ENCODE measurements at regions not wholly inside any gene's neighbourhood (a gene's known extent, or its start where the extent isn't known, plus 50 kb on each side); places are given as distances from the start of the nearest gene placed in this dataset.

DNA sequence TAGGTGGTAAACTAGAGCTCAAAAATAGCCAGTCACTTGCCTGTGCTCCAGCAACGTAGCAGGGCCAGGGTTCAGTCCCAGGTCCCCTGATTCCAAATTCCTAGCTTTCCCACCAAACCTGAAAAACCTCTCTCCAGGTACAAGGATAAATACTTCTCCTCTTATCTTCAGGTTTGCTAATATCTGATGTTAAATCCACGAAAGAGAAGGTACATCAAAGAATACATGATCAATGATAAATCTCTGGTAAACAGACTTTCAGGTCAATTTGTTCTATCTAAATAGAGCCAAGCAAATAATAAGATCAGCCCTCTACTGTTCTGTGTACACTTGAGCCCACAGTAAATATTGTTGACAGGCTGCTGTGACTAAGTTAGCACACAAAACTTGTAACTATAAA is 52.1 kb upstream of the AKT3 start:
- Histone ChIP-seq H4K5ac (ENCODE audit: insufficient read length, low read depth, low read length) (no peak overlapping the region), H3K4me1 (replicated peaks in 1 of 4; ENCODE audit: control insufficient read depth in 3 of 4, insufficient read depth in 4 of 4, low read length in 3 of 4) (no peaks in the 10 kb centered on the region), H4K91ac (replicated peaks; ENCODE audit: insufficient read length, low read length) (no peak overlapping the region), H3K14ac (ENCODE audit: insufficient read length) (no peak overlapping the region), H2AFZ (ENCODE audit: low read length) (no peak overlapping the region), H4K20me1 (replicated peaks in 1 of 2; ENCODE audit: control insufficient read depth in 1 of 2, insufficient read depth in 2 of 2, low read length in 2 of 2) (no peaks in the 10 kb centered on the region), H3K79me2 (ENCODE audit: control insufficient read depth in 1 of 2, insufficient read depth in 2 of 2, low read length in 2 of 2) (no peaks in the 10 kb centered on the region), H3K27ac (ENCODE audit: low read depth, low read length) (no peak overlapping the region), H2BK120ac (replicated peaks; ENCODE audit: low read depth, low read length) (no peak overlapping the region), H3K56ac (replicated peaks; ENCODE audit: insufficient read length, low read depth, low read length) (no peak overlapping the region), H2BK12ac (ENCODE audit: low read depth, low read length) (no peak overlapping the region), H2AK5ac (ENCODE audit: low read depth, low read length) (no peak overlapping the region), H2BK15ac (ENCODE audit: low read length) (no peak overlapping the region), H3K18ac (ENCODE audit: extremely low read depth, low read length) (no peak overlapping the region), H3K23ac (ENCODE audit: insufficient read length) (no peak overlapping the region), H3K79me1 (ENCODE audit: low read depth, low read length) (no peaks in the 10 kb centered on the region), H2BK20ac (ENCODE audit: low read length) (no peak overlapping the region), H2BK5ac (ENCODE audit: low read depth, low read length) (no peak overlapping the region), H3K9me3 (ENCODE audit: insufficient read depth in 2 of 2, low read depth in 1 of 2, low read length in 1 of 2) (no peaks in the 10 kb centered on the region), H4K8ac (ENCODE audit: extremely low read depth, insufficient read depth, low read length) (no peak overlapping the region), H3K36me3 (ENCODE audit: control insufficient read depth in 2 of 4, insufficient read depth in 4 of 4, low read length in 3 of 4) (no peaks in the 10 kb centered on the region), H3K23me2 (ENCODE audit: low read depth, low read length) (no peaks in the 10 kb centered on the region), H3K4me3 (ENCODE audit: extremely low read depth in 1 of 4, insufficient read depth in 2 of 4, low read depth in 3 of 4, low read length in 4 of 4) (no peak overlapping the region), H3K4ac (replicated peaks; ENCODE audit: insufficient read length, low read depth, low read length) (no peak overlapping the region), H3K27me3 (replicated peaks in 1 of 4; ENCODE audit: control insufficient read depth in 3 of 4, extremely low read depth in 1 of 4, insufficient read depth in 3 of 4, low read length in 3 of 4) (no peaks in the 10 kb centered on the region), H3K9ac (replicated peaks in 1 of 4; ENCODE audit: extremely low read depth in 1 of 4, low read depth in 3 of 4, low read length in 3 of 4) (no peak overlapping the region), H3K4me2 (ENCODE audit: insufficient read depth in 1 of 2, low read depth in 2 of 2, low read length in 2 of 2) (no peak overlapping the region)
- FAIRE-seq (no peak), DNase-seq (ENCODE audit: low read depth in 1 of 2, low spot score in 2 of 2) (peak in 1 of 2 experiments; percentile 13)
- CTCF ChIA-PET (ENCODE audit: partially characterized antibody), result interaction anchor here (0.6 to 1.6 kb wide), 3 partner anchors 23 to 725 kb away, joined by 3 to 4 read pairs (median 3); no protein-coding TSS in a partner anchor
- 68% methylated on average over 2 of the region's 2 CpGs; no CpG with 5 or more reads in 1 of the 2 experiments for WGBS, 2 experiments (ENCODE audit: extremely low coverage in 1 of 2, insufficient coverage in 1 of 2, insufficient read length in 1 of 2, insufficient replicate concordance in 2 of 2, low coverage in 1 of 2, low lambda C conversion rate in 2 of 2, missing lambda C conversion rate in 1 of 2)
- POLR2A ChIA-PET (ENCODE audit: partially characterized antibody), result no interaction called here
- no peak for TF ChIP-seq USF2 (IDR thresholded peaks at IDR 0.05; ENCODE audit: low read length)
- TF ChIP-seq SRF (IDR thresholded peaks at IDR 0.05; ENCODE audit: low read depth, low read length), result no peak
- no peak for TF ChIP-seq TCF12 (IDR thresholded peaks at IDR 0.05; ENCODE audit: low read depth, low read length)
- no peak for TF ChIP-seq GABPA (IDR thresholded peaks at IDR 0.05; ENCODE audit: borderline replicate concordance, insufficient read depth, low read length)
- no peak for TF ChIP-seq EGR1 (IDR thresholded peaks at IDR 0.05; ENCODE audit: borderline replicate concordance, low read depth, low read length)
- TF ChIP-seq SUZ12 (IDR thresholded peaks at IDR 0.05; ENCODE audit: low read length), result no peak
- TF ChIP-seq HDAC6 (IDR thresholded peaks at IDR 0.05; ENCODE audit: low read depth, low read length), result no peak
- TF ChIP-seq ASH2L (IDR thresholded peaks at IDR 0.05; ENCODE audit: low read length), result no peak
- TF ChIP-seq KDM1A (IDR thresholded peaks at IDR 0.05; ENCODE audit: borderline replicate concordance, low read length), result no peak
- TF ChIP-seq, protein P1, sequence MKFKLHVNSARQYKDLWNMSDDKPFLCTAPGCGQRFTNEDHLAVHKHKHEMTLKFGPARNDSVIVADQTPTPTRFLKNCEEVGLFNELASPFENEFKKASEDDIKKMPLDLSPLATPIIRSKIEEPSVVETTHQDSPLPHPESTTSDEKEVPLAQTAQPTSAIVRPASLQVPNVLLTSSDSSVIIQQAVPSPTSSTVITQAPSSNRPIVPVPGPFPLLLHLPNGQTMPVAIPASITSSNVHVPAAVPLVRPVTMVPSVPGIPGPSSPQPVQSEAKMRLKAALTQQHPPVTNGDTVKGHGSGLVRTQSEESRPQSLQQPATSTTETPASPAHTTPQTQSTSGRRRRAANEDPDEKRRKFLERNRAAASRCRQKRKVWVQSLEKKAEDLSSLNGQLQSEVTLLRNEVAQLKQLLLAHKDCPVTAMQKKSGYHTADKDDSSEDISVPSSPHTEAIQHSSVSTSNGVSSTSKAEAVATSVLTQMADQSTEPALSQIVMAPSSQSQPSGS (IDR thresholded peaks at IDR 0.05; ENCODE audit: low read length), result no peak
- no peak for TF ChIP-seq BCL11A (IDR thresholded peaks at IDR 0.05; ENCODE audit: low read depth in 2 of 2, low read length in 2 of 2)
- TF ChIP-seq ATF3 (IDR thresholded peaks at IDR 0.05; ENCODE audit: insufficient read depth, low read depth, low read length), result no peak

All from H1 (cell line).